K562 (cell line): ENCODE measurements at regions not wholly inside any gene's neighbourhood (a gene's known extent, or its start where the extent isn't known, plus 50 kb on each side); places are given as distances from the start of the nearest gene placed in this dataset.
A peak's percentile ranks its signal among the peaks of the same experiment; 100 is the strongest.

ENCODE experiments used
- ATAC-seq: fragments of 200-7000 bp; cut with Tn5 transposase; 3 replicates; pipeline ENCODE4 v1.9.1; 2020; ENCODE audit warnings: moderate library complexity
- BruUV-seq: library from RNA; stranded (reverse); fragments of 400-500 nt; replicated peaks from 2 replicates; lab custom pipeline; 2021; lab: Mats Ljungman, UMichigan
- CTCF ChIA-PET: fragments of 300-600 bp; formaldehyde crosslinking; extraction: SDS; loops from one replicate; lab custom pipeline; 2021; ENCODE audit warnings: low intra/inter-chr PET ratio; lab: Yijun Ruan, JAX
- POLR2A ChIA-PET: fragments of 300-600, 350-650 bp; sonication (Branson Sonifier 250); formaldehyde crosslinking; extraction: SDS; loops from one replicate; lab custom pipeline; 2021; ENCODE audit warnings: antibody characterized with exemption, inconsistent platforms; lab: Yijun Ruan, JAX
- DNase-seq, 4 experiments: peaks; one replicate each; pipeline versions ENCODE4 v3.0.0 to v3.0.0-alpha.2; 2011 to 2018; ENCODE audit warnings: low spot score in 3 of 4, mixed read lengths in 3 of 4; ENCODE audit errors: extremely low read depth in 1 of 4
- FAIRE-seq: peaks from 2 replicates; lab custom pipeline; 2011; peaks lifted over from hg19 to GRCh38; lab: Jason Lieb, UNC
- H2AFZ ChIP-seq: 2 replicates; pipeline ENCODE4 v1.6.0; 2011; ENCODE audit warnings: low read depth, low read length, control low read depth, inconsistent platforms
- H3K27ac ChIP-seq: fragments of 200-600 bp; 3 replicates; pipeline ENCODE4 v1.8.0; 2011; ENCODE audit warnings: low read depth, mild to moderate bottlenecking, control low read depth, inconsistent platforms, low read length, moderate library complexity, mixed read lengths; ENCODE audit errors: extremely low read depth
- H3K27me3 ChIP-seq, 2 experiments: fragments of 300-600 bp in 1 of 2; 2 replicates in 1 of 2; 3 replicates in 1 of 2; pipeline versions ENCODE4 v1.6.0 to v1.8.0; 2011; ENCODE audit warnings: inconsistent platforms in 2 of 2, low read length in 2 of 2, mild to moderate bottlenecking in 1 of 2, mixed read lengths in 1 of 2, moderate library complexity in 1 of 2; ENCODE audit not compliant: control insufficient read depth in 2 of 2, insufficient read depth in 2 of 2
- H3K36me3 ChIP-seq: fragments of 300-600 bp; 3 replicates; pipeline ENCODE4 v1.8.0; 2011; ENCODE audit warnings: mild to moderate bottlenecking, low read length, inconsistent platforms; ENCODE audit not compliant: control insufficient read depth, insufficient read depth
- H3K4me1 ChIP-seq, 2 experiments: fragments of 200-600 bp in 1 of 2; replicated peaks in 1 of 2; 2 replicates in 1 of 2; 3 replicates in 1 of 2; pipeline versions ENCODE4 v1.5.1 to v1.8.0; 2011; ENCODE audit warnings: inconsistent platforms in 2 of 2, low read length in 2 of 2, mild to moderate bottlenecking in 1 of 2, mixed read lengths in 1 of 2, moderate library complexity in 1 of 2; ENCODE audit not compliant: control insufficient read depth in 2 of 2, insufficient read depth in 2 of 2
- H3K4me2 ChIP-seq: 2 replicates; pipeline ENCODE4 v1.6.1; 2011; ENCODE audit warnings: low read length, control low read depth, inconsistent platforms, mixed read lengths; ENCODE audit not compliant: insufficient read depth
- H3K4me3 ChIP-seq: fragments of 200-600 bp; sonication (generic), shearing (Covaris generic); 2 replicates; pipeline ENCODE4 v1.5.1; 2016; ENCODE audit warnings: control low read depth, inconsistent platforms
- H3K79me2 ChIP-seq: fragments of 200-600 bp; 3 replicates; pipeline ENCODE4 v1.8.0; 2011; ENCODE audit warnings: low read length, inconsistent platforms; ENCODE audit not compliant: control insufficient read depth, insufficient read depth
- H3K9ac ChIP-seq, 2 experiments: 2 replicates each; pipeline versions ENCODE4 v1.6.0 to v1.6.1; 2011; ENCODE audit warnings: low read depth in 2 of 2, low read length in 2 of 2, control low read depth in 1 of 2, inconsistent platforms in 1 of 2, mild to moderate bottlenecking in 1 of 2, mixed read lengths in 1 of 2; ENCODE audit not compliant: insufficient read depth in 1 of 2
- H3K9me1 ChIP-seq: one replicate; pipeline ENCODE4 v1.6.0; 2011; ENCODE audit warnings: inconsistent platforms, mild to moderate bottlenecking, low read length, moderate library complexity; ENCODE audit not compliant: control insufficient read depth, insufficient read depth
- H3K9me3 ChIP-seq: replicated peaks from 2 replicates; pipeline ENCODE4 v1.5.1; 2011; ENCODE audit warnings: low read depth, low read length, inconsistent platforms; ENCODE audit not compliant: control insufficient read depth, insufficient read depth
- H4K20me1 ChIP-seq: replicated peaks from 2 replicates; pipeline ENCODE4 v1.6.1; 2011; ENCODE audit warnings: low read length, inconsistent platforms, mixed read lengths; ENCODE audit not compliant: control insufficient read depth, insufficient read depth
- ATF7 ChIP-seq: fragments of 450-650 bp; IDR thresholded peaks from 2 replicates; pipeline ENCODE4 v1.7.1; 2014; ENCODE audit warnings: mild to moderate bottlenecking, moderate library complexity
- MCM2 ChIP-seq: fragments of 450-650 bp; IDR thresholded peaks from 2 replicates; pipeline ENCODE4 v1.6.1; 2017; ENCODE audit warnings: low read depth, mild to moderate bottlenecking
- PHB2 ChIP-seq: fragments of 450-650 bp; IDR thresholded peaks from 2 replicates; pipeline ENCODE4 v1.6.1; 2017; ENCODE audit warnings: low read depth
- ZC3H8 ChIP-seq: fragments of 450-650 bp; IDR thresholded peaks from 2 replicates; pipeline ENCODE4 v1.6.1; 2017
- WGBS: fragments of 100-300 bp; shearing (Covaris generic); methylation state at CpG from one replicate; pipeline ENCODE4 v1.1.6; 2016; ENCODE audit warnings: low coverage, mixed read lengths; ENCODE audit not compliant: insufficient coverage; ENCODE audit errors: missing lambda C conversion rate; 5-methylcytosine and 5-hydroxymethylcytosine counted together
- in situ Hi-C: fragments of 300-500 bp; cut with MboI; formaldehyde crosslinking; loops from 4 replicates; pipeline ENCODE4 v1.15.0; 2018; ENCODE audit warnings: inconsistent platforms, mixed read lengths
- intact Hi-C: fragments of 100-400 bp; cut with micrococcal nuclease; formaldehyde crosslinking; loops from 2 replicates; pipeline ENCODE4 v1.14.2; 2022
- TF ChIP-seq, protein P1 (sequence below): sonication (generic); IDR thresholded peaks from 2 replicates; pipeline ENCODE4 v1.6.1; 2016
- TF ChIP-seq, protein P2 (sequence below), 2 experiments: fragments of 450-650 bp in 1 of 2; sonication (generic) in 1 of 2; formaldehyde crosslinking in 1 of 2; IDR thresholded peaks in 1 of 2; conservative IDR thresholded peaks in 1 of 2; 2 replicates each; pipeline versions ENCODE4 v1.6.1 to v1.8.1; 2016 to 2023; ENCODE audit warnings: mild to moderate bottlenecking in 2 of 2, moderate library complexity in 2 of 2, inconsistent platforms in 1 of 2, missing genetic modification reagents in 1 of 2

DNA sequence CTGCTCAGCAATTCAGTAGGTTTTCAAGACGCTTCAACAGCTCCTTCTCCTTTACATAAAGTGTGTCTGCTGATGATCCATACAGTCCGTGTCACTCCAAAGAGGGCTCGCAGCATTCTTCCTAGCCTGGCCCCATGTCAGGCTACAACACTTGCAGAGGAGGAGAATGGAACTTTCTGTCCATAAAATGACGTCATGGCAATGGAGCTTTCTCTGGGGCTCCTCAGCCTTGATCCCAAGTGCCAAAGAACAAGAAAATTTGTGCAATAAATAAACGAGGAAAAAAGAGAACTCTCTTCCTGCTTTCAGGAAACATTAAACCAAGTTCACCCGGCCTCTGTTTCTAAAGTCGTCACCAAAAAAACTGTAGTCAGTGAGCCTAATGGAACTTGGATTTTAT lies 199.5 kb upstream of the MEIS1 start:
- H2AFZ ChIP-seq = no peak overlapping the region
- CTCF ChIA-PET = no interaction called here
- POLR2A ChIA-PET = interaction anchor here (0.8 kb wide), 1 partner anchor 605 kb away, joined by 3 read pairs; no protein-coding TSS in a partner anchor
- H4K20me1 ChIP-seq = no peaks in the 10 kb centered on the region
- no peak overlapping the region for H3K27ac ChIP-seq
- no peaks in the 10 kb centered on the region for H3K79me2 ChIP-seq
- no TSS peak for BruUV-seq
- H3K4me1 ChIP-seq = no peaks in the 10 kb centered on the region
- under 1% methylated on average over 7 of the region's 7 CpGs for WGBS
- TF ChIP-seq, protein P1, sequence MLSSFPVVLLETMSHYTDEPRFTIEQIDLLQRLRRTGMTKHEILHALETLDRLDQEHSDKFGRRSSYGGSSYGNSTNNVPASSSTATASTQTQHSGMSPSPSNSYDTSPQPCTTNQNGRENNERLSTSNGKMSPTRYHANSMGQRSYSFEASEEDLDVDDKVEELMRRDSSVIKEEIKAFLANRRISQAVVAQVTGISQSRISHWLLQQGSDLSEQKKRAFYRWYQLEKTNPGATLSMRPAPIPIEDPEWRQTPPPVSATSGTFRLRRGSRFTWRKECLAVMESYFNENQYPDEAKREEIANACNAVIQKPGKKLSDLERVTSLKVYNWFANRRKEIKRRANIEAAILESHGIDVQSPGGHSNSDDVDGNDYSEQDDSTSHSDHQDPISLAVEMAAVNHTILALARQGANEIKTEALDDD = no peak
- TF ChIP-seq ATF7 (peak; percentile 64), PHB2 (no peak), ZC3H8 (no peak), MCM2 (no peak)
- TF ChIP-seq, protein P2, sequence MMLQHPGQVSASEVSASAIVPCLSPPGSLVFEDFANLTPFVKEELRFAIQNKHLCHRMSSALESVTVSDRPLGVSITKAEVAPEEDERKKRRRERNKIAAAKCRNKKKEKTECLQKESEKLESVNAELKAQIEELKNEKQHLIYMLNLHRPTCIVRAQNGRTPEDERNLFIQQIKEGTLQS (IDR thresholded peaks at IDR 0.05) = peak; percentile 51; the same call in 1 of the 2 replicates
- TF ChIP-seq, protein P2 (CRISPR knock-in tag; conservative IDR thresholded peaks at IDR 0.05) = no peak
- no peak overlapping the region for H3K4me3 ChIP-seq
- no peak for FAIRE-seq
- H3K9ac ChIP-seq = no peak overlapping the region
- no peaks in the 10 kb centered on the region for H3K9me1 ChIP-seq
- in situ Hi-C loops = no loop called here
- no peaks in the 10 kb centered on the region for H3K36me3 ChIP-seq
- no peak overlapping the region for H3K4me2 ChIP-seq
- peaks cover 6 to 22% of the 10 kb centered on the region in 2 experiments; a peak in 3 of 5 replicates for H3K27me3 ChIP-seq
- intact Hi-C loops = no loop called here
- no peaks in the 10 kb centered on the region for H3K9me3 ChIP-seq
- ATAC-seq = no peak
- no peak for DNase-seq
